ENCODE measurements at regions not wholly inside any gene's neighbourhood (a gene's known extent, or its start where the extent isn't known, plus 50 kb on each side); places are given as distances from the start of the nearest gene placed in this dataset.

GRCh38 chr1:98268316-98268715 is 347.5 kb upstream of the DPYD start:
- Histone ChIP-seq H3K4me2 (ENCODE audit: low read length) (no peak overlapping the region), H3K36me3 (ENCODE audit: insufficient read depth, low read length) (no peaks in the 10 kb centered on the region), H3K9me3 (ENCODE audit: low read length) (no peaks in the 10 kb centered on the region), H3K9me2 (ENCODE audit: insufficient read depth, low read length) (no peaks in the 10 kb centered on the region), H3K27me3 (ENCODE audit: insufficient read depth, low read depth, low read length) (no peaks in the 10 kb centered on the region), H3F3A (ENCODE audit: insufficient read depth, low read length, poor library complexity, severe bottlenecking) (no peaks in the 10 kb centered on the region), H2AFZ (ENCODE audit: low read depth, low read length) (no peak overlapping the region), H3K27ac (ENCODE audit: low read length) (no peak overlapping the region), H3K9ac (ENCODE audit: low read length) (no peak overlapping the region), H3K79me2 (replicated peaks; ENCODE audit: insufficient read depth, low read length) (no peaks in the 10 kb centered on the region), H3K4me3 (ENCODE audit: low read length) (no peak overlapping the region), H4K20me1 (ENCODE audit: insufficient read depth) (no peaks in the 10 kb centered on the region)
- TF ChIP-seq POLR2AphosphoS5 (IDR thresholded peaks at IDR 0.05) (no peak), TAF1 (IDR thresholded peaks at IDR 0.05; ENCODE audit: low read depth) (no peak), MXI1 (conservative IDR thresholded peaks at IDR 0.05; ENCODE audit: poor library complexity, severe bottlenecking) (no peak), SMC3 (conservative IDR thresholded peaks at IDR 0.05; ENCODE audit: poor library complexity) (no peak)
- TF ChIP-seq, protein P1, sequence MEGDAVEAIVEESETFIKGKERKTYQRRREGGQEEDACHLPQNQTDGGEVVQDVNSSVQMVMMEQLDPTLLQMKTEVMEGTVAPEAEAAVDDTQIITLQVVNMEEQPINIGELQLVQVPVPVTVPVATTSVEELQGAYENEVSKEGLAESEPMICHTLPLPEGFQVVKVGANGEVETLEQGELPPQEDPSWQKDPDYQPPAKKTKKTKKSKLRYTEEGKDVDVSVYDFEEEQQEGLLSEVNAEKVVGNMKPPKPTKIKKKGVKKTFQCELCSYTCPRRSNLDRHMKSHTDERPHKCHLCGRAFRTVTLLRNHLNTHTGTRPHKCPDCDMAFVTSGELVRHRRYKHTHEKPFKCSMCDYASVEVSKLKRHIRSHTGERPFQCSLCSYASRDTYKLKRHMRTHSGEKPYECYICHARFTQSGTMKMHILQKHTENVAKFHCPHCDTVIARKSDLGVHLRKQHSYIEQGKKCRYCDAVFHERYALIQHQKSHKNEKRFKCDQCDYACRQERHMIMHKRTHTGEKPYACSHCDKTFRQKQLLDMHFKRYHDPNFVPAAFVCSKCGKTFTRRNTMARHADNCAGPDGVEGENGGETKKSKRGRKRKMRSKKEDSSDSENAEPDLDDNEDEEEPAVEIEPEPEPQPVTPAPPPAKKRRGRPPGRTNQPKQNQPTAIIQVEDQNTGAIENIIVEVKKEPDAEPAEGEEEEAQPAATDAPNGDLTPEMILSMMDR (IDR thresholded peaks at IDR 0.05; ENCODE audit: poor library complexity, severe bottlenecking) = no peak

DNA sequence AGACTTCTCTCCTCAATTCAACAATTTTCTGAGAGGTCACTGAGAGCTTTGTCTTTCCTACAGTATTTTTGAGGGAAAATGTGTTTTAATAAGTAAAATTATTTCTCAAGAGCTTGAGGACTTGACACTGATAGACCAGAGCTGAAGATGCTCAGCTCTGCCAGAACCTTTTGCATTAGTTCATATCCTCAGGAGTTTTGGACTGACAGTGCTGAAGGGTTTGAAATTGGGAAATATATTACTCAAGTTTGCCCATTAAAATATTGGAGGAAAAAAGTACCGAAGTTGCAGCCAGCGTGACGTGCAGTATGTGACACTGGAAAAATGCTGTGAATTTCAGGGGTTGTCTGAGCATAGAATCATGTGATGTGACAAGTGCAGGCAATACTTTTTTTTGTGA is 346.6 kb upstream of the DPYD start:
- no peak overlapping the region for H3K9ac ChIP-seq (ENCODE audit: low read length)
- H3K27me3 ChIP-seq (ENCODE audit: insufficient read depth, low read depth, low read length) = no peaks in the 10 kb centered on the region
- no peak overlapping the region for H2AFZ ChIP-seq (ENCODE audit: low read depth, low read length)
- H3K36me3 ChIP-seq (ENCODE audit: insufficient read depth, low read length) = no peaks in the 10 kb centered on the region
- H3K4me2 ChIP-seq (ENCODE audit: low read length) = no peak overlapping the region
- H3F3A ChIP-seq (ENCODE audit: insufficient read depth, low read length, poor library complexity, severe bottlenecking) = no peaks in the 10 kb centered on the region
- TF ChIP-seq TAF1 (IDR thresholded peaks at IDR 0.05; ENCODE audit: low read depth) (no peak), RAD21 (conservative IDR thresholded peaks at IDR 0.05) (no peak), EP300 (conservative IDR thresholded peaks at IDR 0.05; ENCODE audit: poor library complexity, severe bottlenecking) (no peak), POLR2AphosphoS5 (IDR thresholded peaks at IDR 0.05) (no peak), EZH2 (IDR thresholded peaks at IDR 0.05; ENCODE audit: borderline replicate concordance, insufficient read depth, low read length, poor library complexity, severe bottlenecking) (no peak), SMC3 (conservative IDR thresholded peaks at IDR 0.05; ENCODE audit: poor library complexity) (no peak), MXI1 (conservative IDR thresholded peaks at IDR 0.05; ENCODE audit: poor library complexity, severe bottlenecking) (no peak), REST (IDR thresholded peaks at IDR 0.05; ENCODE audit: borderline replicate concordance) (no peak)
- TF ChIP-seq, protein P1 (IDR thresholded peaks at IDR 0.05; ENCODE audit: poor library complexity, severe bottlenecking) = no peak
- H4K20me1 ChIP-seq (ENCODE audit: insufficient read depth) = no peaks in the 10 kb centered on the region
- H3K27ac ChIP-seq (ENCODE audit: low read length) = no peak overlapping the region
- H3K9me3 ChIP-seq (ENCODE audit: low read length) = no peaks in the 10 kb centered on the region
- no peaks in the 10 kb centered on the region for H3K9me2 ChIP-seq (ENCODE audit: insufficient read depth, low read length)
- no peaks in the 10 kb centered on the region for H3K79me2 ChIP-seq (replicated peaks; ENCODE audit: insufficient read depth, low read length)
- no peak overlapping the region for H3K4me3 ChIP-seq (ENCODE audit: low read length)
